ENCODE measurements at regions not wholly inside any gene's neighbourhood (a gene's known extent, or its start where the extent isn't known, plus 50 kb on each side); places are given as distances from the start of the nearest gene placed in this dataset.
"Not testable (repeated sequence)": the region's sequence is repeated elsewhere in the genome, so short reads cannot be mapped to it uniquely, and the experiment has no call there.

DNA sequence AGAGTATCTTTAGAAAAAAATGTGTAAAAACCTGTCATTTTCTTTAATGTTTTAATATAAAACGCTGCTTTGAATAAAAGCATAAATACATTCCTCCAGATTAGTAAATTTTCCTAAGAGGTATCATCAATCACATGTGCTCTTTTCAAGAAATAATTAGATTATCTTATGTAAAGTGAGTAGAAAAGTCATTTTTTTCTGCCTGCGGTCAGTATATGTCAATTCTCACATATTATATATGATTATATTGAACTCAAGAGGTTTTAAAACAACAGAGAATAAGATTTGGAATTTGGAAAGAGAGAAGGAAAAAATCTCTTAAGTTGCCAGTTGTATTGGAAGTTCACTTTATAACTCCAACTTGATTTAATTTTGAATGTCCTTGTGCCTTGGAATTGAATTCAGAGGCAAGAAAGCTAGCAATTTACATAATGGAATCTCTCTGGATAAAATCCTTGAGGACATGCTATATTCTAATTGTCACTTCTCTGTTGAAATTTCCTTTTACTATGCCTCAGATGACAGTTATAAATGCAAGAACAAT is 740.1 kb upstream of the SPRY2 start:
- no peak for DNase-seq

GRCh38 chr13:81078048-81078447 is 737.1 kb upstream of the SPRY2 start:
- DNase-seq, result no peak

DNA sequence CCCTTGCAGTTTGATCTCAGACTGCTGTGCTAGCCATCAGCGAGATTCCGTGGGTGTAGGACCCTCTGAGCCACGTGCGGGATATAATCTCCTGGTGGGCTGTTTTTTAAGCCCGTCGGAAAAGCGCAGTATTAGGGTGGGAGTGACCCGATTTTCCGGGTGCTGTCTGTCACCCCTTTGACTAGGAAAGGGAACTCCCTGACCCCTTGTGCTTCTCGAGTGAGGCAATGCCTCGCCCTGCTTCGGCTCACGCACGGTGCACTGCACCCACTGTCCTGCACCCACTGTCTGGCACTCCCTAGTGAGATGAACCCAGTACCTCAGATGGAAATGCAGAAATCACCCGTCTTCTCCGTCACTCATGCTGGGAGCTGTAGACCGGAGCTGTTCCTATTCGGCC is 728.9 kb upstream of the SPRY2 start:
- DNase-seq, result not testable (repeated sequence)

DNA sequence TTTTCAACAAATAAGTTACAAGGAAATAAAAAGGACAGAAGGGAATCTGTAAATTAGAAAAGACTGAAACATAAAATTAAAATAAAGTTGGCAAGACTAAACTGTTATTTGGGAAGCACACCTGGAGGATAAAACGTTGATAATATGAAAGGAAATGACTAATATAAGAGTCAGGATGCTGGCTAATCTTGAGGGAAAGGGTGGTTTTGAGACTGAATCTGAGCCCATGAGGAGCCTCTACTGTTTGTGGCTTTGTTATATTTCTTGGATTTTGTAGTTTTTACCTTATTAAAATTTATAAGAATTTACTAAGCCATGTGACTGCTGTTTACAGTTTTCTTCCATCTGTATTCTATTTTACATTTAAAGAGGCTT is 718.0 kb upstream of the SPRY2 start:
- no peak for DNase-seq

GRCh38 chr13:81058211-81058915 is 717.4 kb upstream of the SPRY2 start:
- DNase-seq, result no peak

DNA sequence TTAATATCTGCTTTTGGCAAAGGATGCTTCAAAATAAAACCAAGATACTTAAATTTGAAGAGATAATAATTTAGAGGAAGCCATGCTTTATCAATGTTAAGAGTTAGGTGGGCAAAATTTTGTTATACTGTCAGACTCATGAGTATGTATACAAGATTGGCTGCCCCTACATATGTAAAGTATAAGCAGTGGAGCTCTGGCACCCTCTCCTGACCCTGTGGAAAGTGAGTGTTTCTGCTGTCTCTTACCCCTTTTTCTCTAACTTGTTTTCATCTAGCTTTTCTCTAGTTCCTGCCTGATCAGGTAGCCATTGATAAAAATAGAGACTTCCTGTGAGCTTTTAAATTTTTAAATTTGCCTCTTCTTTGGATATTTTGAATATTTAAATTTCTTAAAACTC is 710.9 kb upstream of the SPRY2 start:
- DNase-seq, result no peak

DNA sequence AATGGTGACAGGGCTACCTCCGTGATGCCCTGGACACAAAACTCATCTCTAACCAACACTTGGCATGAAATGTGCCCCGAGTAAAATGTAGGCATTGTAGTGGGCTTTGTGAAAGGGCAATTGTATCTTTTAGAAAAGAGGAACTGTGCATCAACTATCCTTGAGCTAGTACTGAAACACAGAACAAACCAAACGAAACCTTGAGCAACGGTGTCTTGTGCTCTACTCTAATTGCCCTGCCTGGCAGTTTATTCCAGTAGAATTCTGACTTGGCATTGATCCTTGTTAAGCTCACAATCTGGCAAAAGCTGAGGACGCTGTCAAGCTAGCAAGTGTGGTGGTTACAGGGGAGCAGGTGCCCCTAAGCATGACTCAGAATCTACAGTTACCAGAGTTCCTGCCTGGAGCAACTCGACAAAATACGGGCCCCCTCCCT is 707.1 kb upstream of the SPRY2 start:
- DNase-seq, result no peak

DNA sequence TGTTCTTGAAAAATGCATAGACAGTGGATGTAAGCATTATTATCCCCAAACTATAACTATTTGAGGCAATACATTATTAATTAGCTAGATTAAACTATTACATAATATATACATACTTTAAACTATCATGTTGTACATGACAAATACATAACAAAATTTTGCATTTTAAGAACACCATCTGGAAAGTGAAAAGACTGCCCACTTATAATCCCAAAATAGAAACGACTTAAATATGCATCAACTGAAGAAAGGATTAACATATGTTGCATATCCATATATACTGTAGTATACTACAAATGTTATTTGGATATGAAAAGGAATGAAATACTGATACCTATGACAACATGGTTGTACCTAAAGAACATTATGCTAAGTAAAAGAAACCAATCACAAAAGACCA is 700.8 kb upstream of the SPRY2 start:
- DNase-seq, result no peak

DNA sequence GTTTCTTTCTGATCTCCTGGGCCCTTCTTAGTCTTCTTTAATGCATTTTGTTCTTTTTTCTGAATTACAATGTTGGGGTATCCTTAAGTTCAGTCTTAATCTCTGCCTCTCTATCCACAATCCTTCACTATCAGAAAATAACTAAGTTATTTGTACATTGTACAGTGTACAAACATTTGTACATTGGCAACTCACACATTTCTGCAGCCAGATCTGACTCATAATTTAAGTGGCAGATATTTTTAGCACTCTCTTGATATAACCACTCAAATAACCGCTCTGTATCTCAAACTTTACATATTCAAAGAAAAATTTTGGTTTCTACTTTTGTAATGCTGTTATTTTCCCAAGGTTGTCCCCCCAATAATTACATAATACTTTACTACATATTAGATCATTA is 691.1 kb upstream of the SPRY2 start:
- no peak for DNase-seq

GRCh38 chr13:81025091-81025490 is 684.2 kb upstream of the SPRY2 start:
- DNase-seq, result no peak

GRCh38 chr13:81021284-81021840 is 680.4 kb upstream of the SPRY2 start:
- no peak for DNase-seq

GRCh38 chr13:81020010-81020409 is 679.1 kb upstream of the SPRY2 start:
- no peak for DNase-seq

DNA sequence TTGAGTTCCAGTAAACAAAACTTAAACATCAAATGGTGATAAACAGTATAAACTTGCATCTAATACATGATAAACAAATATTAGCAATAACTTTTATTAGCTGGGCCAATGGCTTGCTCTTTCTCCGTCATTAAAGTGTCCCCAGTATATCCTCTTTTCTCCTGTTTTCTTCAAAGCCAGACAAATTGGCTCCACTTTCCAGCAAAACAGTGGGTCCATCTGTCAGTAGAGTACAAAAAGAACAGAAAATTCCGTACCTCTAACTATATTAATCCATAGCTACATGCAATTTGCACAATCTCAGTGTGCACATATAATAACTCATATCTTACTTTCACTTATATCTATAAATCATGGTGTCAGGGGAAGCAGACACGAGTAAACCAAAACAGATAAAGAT is 678.0 kb upstream of the SPRY2 start:
- no peak for DNase-seq

GRCh38 chr13:81017513-81018152 is 676.7 kb upstream of the SPRY2 start:
- no peak for DNase-seq

- DNase-seq, result no peak
These were observed 671.1 kb upstream of the SPRY2 start for GRCh38 chr13:81012031-81012430.

- DNase-seq, result no peak
These were observed 661.0 kb upstream of the SPRY2 start for GRCh38 chr13:81001828-81002385.

DNA sequence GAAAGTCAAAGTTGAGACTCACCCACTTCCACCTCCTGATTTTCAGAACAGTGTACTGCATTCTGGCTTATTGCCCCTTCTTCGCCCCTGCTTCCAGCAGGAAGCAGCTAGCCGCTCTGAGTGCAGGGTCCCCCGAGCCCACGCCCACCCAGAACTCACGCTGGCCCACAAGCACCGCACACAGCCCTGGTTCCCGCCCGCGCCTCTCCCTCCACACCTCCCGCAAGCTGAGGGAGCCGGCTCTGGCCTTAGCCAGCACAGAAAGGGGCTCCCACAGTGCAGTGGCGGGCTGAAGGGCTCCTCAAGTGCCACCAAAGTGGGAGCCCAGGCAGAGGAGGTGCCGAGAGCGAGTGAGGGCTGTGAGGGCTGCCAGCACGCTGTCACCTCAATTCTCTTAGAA is 657.7 kb upstream of the SPRY2 start:
- not testable (repeated sequence) for DNase-seq

DNA sequence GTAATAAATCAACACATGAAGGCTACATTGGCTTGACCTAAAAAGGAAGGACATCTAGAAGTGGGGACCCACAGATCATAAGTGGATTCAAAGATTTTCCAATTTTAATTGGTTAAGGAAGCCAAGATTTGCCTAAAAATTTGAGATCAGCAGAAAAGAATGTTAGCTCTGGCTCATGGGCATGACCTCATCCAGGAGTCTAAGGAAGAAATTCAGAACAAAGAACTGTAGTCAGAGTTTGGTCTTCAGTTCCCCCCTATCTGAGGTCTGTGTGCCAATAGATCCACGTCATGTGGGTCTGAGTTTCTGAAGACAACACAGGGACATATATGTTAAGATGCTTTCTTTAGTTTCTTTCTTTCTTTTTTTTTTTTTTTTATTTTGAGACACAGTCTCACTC is 648.8 kb upstream of the SPRY2 start:
- no peak for DNase-seq

DNA sequence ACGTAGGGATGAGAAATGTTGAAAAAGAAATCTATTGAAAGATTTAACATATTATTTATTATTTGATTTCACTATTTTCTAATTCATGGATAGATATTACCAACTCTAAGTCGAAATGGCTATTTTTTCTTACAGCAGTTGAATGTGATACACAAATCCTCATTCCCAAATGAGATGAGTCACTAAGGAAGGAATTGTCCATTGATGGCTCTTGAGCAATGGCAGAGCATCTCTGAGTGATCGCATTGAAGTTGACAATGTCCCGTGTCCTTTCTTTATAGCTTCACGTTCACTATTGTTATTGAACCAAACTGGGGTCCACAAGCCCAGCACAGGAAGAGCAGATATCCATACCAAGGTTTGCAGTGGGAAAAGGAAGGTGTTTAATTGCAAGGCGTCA is 648.3 kb upstream of the SPRY2 start:
- DNase-seq, result no peak

- DNase-seq, result no peak
These were observed 647.6 kb upstream of the SPRY2 start for GRCh38 chr13:80988391-80989151.

- DNase-seq, result peak; percentile 47
These were observed 638.2 kb upstream of the SPRY2 start for GRCh38 chr13:80979035-80979641.

DNA sequence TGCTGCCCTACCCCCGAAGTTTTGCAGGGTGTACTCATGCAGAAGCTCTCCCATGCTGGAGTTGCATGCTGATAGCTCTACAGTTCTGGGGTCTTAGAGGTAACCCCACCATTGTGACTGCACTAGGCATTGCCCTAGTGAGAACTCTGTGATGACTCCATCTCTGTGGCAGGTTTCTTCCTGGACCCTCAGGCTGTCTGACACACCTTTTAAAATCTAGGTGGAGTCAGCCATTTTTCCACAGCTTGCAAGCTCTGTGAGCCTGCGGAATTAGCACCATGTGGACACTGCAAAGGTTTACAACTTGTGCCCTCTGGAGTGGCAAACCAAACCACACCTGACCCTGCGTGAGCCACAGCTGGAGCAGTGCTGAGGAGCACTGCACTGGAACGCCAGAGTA is 636.2 kb upstream of the SPRY2 start:
- DNase-seq, result no peak

- DNase-seq, result no peak
These were observed 635.0 kb upstream of the SPRY2 start for GRCh38 chr13:80975903-80976302.
